H1 (cell line): ENCODE measurements at regions not wholly inside any gene's neighbourhood (a gene's known extent, or its start where the extent isn't known, plus 50 kb on each side); places are given as distances from the start of the nearest gene placed in this dataset.

ENCODE experiments used
- GTF2F1 ChIP-seq: IDR thresholded peaks from 2 replicates; pipeline ENCODE4 v1.6.1; 2012; ENCODE audit warnings: low read depth, low read length, improper control_type of control experiment, borderline replicate concordance
- TF ChIP-seq, protein P1 (sequence below): IDR thresholded peaks from 2 replicates; pipeline ENCODE4 v1.6.1; 2012; ENCODE audit warnings: inconsistent platforms

DNA sequence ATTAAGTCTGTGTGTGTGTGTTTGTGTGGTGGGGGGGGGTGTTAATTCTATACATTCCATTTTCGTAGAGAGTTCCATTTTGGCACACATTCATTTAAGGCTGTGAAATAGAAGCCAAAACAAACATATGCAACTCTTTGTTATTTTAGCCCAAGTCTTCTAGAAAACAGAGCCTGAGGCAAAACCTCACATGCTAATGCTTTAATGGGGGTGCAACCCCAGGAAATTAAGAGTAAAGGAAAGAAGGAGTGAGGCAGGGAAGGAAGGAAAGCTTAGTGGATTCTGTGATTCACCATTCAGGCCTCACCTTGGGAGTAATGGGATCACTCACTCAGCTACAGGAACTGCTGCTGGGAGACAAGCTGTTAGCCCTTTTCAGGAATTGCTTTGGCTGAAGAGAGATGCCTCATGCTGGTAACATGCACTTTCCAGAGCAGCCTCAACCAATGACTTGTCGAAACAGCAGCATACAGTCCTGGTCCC is 73.0 kb upstream of the CTTNBP2 start (continued):
- TF ChIP-seq, protein P1, sequence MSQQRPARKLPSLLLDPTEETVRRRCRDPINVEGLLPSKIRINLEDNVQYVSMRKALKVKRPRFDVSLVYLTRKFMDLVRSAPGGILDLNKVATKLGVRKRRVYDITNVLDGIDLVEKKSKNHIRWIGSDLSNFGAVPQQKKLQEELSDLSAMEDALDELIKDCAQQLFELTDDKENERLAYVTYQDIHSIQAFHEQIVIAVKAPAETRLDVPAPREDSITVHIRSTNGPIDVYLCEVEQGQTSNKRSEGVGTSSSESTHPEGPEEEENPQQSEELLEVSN = 0 out of 2 replicates have a peak, but pooled peaks have one; percentile 30
- TF ChIP-seq GTF2F1 = no peak
